ENCODE measurements at regions not wholly inside any gene's neighbourhood (a gene's known extent, or its start where the extent isn't known, plus 50 kb on each side); places are given as distances from the start of the nearest gene placed in this dataset.
"Not testable (repeated sequence)": the region's sequence is repeated elsewhere in the genome, so short reads cannot be mapped to it uniquely, and the experiment has no call there.

DNA sequence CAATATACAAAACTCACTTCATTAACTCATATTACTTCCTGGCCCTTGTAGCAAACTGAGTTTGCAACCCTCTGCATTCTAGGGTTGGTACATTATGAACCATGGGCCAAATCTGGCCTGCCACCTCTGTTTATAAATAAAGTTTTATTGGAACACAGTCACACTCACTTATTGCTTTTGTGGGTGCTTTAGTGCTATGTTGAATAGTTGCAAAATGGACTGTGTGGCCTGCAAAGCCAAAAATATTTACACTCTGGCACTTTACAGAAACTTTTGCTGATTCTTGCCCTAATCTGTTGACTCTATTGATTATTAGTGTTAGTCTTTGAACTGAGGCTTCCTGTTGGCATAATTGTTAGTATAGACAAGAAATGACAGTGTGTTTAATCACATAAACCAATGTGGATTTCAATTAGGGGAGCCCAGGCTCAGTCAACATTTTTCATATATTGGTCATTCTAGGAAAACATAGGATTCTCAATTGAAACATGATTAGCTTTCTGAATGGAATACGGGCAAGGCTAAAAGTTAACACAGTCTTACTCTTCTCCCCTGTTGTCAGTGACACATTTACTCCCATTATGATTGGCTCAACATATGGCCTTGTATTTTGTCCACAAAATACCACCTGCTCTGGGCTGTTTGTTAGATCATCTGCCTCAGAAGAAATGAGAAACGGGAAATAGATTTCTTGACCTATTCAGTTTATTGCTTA is 241.9 kb upstream of the ZFP64 start:
- DNase-seq (ENCODE audit: low spot score), result no peak

DNA sequence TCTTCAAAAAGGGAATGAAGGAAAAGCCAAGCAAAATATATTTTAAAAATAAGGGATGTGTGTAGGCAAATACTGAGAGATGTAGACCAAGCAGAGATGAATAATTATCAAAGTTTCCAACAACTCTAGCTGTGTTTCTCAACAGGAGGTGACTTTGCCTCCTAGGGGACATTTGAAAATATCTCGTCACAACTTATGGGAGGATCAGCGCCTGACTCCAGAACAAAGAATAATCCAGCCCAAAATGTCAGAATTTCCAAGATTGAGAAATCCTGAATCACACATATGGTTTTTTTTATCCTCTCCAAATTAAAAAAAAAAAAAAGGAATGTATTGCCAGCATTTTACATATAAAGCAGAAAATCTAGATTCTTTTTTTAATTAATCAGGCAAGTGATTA is 241.2 kb upstream of the ZFP64 start:
- no peak for DNase-seq (ENCODE audit: low spot score)

DNA sequence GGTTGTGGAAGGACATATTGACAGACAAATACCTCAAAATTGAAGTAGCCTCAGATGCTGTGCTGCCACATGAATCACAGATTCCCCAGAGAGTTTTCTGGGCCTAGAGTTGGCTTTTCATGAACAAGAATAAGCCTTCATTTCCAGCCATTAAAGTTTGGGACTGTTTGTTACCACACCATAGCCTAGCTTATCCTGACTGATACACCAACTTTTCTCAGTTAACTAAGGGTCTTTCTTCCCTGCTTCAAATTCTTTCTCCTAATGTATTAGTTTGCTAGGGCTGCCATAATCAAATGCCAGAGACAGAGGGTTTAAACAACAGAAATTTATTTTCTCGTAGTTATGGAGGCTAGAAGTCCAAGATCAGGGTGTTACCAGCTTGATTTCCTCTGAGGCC is 237.4 kb upstream of the ZFP64 start:
- no peak for DNase-seq (ENCODE audit: low spot score)

DNA sequence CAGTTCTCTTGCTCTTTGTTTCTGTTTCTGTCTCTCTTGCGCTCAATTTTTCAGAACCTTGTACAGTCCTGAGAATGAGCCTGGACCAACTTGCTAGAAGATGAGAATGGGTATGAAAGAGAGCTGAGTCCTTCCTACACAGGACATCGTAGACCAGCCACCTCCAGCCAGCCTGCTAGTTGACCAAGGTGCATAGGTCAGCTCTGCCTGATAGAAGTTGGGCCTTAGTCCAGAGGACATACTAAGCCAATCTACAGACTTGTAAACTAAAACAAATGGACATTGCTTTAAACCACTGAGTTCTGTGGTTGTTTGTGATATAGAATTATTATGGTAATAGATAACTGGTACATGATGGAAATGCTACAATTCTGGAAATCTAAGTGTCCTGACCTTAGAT is 236.4 kb upstream of the ZFP64 start:
- DNase-seq (ENCODE audit: low spot score), result no peak

DNA sequence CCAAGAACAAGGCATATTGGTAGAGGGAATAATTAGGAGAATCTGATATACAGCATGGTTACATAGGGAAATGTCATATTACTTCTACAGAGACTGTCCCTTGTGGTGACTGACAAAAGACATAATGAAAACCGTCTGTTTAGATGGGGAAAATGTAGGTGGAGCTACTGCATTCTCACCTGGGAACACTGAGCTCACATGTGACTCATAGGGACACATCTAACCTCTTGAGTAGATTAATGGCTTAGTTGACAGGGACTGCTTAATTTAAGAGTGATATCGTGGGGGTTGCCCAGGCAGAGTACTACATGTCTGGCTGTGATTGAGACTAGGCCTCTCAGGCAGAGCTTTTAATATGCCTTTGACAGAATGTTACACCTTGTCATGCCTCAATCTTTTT is 235.3 kb upstream of the ZFP64 start:
- DNase-seq (ENCODE audit: low spot score), result no peak

DNA sequence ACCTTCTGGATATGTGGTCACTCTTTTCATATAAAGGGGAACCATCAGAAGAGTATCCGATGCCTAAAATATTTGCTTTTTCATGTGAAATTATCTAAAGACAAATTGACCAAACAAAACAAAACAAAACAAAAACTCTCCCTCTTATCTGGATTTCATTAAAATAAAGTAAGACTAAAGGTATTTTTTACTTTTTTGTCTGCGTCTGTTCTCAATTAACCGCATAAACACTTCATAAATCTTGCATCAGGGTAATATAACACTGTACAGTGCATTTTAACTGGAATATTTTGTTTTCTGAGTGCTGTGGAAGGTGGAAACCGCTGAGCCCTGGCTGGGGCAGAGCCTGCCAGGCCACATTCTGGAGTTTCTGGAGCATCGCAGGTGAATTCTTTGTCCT is 234.1 kb upstream of the ZFP64 start:
- DNase-seq (ENCODE audit: low spot score), result no peak

DNA sequence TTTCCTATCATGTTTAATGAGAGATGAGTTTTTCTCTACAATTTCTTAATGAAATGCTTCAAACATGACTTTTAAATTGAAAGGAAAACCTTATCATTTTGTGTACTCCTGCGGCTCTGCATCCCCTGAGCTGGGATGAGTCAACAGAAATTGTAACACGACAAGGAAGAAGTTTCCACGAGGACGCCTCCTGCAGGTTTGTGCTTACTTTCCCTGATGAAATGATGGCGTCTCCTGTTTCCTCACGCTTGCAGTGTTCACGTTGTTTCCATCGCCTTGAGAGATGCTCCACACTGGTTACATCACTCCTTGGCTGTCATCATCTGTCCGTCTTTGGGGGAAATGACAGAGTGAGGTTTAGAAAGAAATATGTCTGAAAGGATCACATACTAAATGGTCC is 233.7 kb upstream of the ZFP64 start:
- no peak for DNase-seq (ENCODE audit: low spot score)

DNA sequence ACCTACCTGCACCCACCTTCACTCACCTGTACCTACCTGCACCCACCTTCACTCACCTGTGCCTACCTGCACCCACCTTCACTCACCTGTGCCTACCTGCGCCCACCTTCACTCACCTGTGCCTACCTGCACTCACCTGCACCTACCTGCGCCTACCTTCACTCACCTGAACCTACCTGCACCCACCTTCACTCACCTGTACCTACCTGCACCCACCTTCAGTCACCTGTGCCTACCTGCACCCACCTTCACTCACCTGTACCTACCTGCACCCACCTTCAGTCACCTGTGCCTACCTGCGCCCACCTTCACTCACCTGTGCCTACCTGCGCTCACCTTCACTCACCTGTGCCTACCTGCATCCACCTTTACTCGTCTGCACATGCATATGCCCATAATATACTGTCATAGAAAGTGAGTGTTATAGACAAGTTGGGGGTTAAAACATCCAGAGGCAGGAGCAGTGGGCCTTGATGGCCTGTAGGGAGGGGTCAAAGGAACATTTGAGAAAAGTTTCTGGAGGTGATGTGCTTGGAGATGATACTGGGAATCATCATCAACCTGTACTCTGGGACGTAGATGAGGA is 232.9 kb upstream of the ZFP64 start:
- DNase-seq (ENCODE audit: low spot score), result not testable (repeated sequence)

DNA sequence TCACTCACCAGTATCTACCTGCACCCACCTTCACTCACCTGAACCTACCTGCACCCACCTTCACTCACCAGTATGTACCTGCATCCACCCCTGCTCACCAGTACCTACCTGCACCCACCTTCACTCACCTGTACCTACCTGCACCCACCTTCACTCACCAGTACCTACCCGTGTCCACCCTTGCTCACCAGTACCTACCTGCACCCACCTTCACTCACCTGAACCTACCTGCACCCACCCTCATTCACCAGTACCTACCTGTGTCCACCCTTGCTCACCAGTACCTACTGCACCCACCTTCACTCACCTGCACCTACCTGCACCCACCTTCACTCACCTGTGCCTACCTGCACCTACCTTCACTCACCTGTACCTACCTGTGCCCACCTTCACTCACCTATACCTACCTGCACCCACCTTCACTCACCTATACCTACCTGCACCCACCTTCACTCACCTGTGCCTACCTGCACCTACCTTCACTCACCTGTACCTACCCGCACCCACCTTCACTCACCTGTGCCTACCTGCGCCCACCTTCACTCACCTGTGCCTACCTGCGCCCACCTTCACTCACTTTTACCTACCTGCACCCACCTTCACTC is 232.1 kb upstream of the ZFP64 start:
- not testable (repeated sequence) for DNase-seq (ENCODE audit: low spot score)

DNA sequence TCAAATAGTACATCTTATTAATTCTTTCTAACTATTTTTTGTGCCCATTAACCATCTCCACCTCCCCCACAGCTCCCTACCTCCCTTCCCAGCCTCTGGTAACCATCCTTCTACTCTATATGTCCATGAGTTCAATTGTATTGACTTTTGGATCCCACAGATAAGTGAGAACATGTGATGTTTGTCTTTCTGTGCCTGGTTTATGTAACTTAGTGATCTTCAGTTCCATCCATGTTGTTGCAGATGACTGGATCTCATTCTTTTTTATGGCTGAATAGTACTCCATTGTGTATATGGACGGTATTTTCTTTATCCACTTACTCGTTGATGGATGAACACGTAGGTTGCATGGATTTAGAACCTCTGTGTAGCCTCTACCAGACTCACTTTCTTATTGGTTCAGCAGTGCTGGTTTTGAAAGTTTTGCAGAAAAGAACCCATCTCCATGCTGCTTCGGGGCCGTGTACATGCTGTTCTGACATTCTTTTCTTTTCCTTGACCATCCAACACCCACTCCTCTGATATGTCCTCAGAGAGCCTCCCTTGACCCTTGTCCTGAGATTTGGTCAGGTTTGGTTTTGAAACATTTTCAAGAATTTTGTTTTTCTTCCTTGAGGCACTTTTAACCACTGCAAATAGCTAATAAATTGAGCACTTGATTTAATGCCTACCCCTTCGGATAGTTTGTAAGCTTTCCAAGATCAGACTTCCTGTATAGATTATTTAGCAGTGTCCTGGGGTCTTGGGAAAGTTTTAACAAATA is 231.2 kb upstream of the ZFP64 start:
- no peak for DNase-seq (ENCODE audit: low spot score)

DNA sequence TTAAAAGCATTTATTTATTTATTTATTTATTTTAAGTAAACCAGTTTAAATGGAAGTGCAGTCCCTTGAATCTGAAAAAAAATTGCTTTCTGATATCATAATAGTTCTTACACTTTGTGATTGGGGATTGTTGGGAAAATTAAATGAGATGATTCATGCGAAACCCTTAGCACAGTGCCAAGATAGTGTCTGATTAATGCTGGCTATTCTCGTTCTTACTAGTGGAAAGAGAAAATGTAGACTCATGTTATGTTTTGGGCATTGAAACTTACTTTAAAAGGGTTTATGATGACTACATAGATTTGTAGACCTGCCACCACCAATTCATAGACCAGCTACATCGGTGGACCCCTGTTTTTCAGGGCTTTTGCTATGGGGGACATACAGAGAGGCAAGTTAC is 229.2 kb upstream of the ZFP64 start:
- no peak for DNase-seq (ENCODE audit: low spot score)

DNA sequence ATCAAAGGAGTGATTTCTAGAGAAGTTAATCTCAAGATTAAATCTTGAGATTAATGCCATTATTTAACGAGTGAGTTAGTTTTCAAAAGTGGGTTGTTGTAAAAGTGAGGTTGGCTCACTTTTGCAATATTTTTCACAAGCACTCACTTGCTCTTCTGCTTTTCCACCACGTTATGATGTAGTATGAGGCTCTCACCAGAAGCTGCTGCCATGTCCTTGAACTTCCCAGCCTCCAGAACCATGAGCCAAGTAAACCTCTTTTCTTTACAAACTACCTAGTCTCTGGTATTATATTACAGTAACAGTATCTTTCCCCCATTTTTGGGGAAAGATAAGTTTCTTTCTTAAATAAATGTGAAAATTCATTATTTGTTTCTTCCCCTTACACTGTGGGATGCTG is 227.6 kb upstream of the ZFP64 start:
- DNase-seq (ENCODE audit: low spot score), result no peak

DNA sequence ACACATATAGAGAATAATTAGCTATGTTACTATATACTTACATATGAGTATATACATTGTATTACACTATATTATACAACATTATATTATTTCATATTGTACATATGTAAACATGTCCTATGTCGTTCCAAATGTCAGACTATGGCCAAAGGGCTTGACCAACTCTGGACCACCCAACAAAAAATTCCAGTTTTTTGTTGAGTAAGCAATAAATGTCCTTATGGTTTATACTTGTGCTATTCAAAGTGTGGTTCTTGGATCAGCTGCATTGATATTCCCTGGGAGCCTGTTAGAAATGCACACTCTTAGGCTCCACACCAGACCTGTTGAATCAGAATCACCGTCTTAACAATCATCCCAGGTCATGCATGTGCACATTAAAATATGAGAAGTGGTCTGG is 225.4 kb upstream of the ZFP64 start:
- no peak for DNase-seq (ENCODE audit: low spot score)

DNA sequence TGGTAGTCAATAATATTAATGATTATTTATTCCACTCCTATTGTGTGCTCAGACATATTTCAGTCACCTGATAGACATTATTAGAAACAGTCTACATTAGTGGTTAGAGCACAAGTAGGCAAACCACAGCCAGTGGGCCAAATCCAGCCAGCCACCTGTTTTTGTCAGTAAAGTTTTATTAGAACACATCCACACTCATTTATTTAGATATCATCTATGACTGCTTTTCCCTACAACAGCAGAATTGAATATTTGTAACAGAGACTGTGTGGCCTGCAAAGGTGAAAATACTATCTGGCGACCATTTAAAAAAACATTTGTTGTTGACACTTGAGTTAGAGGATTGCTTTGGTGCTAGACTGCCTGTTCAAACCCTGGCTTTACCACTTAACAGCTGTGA is 220.0 kb upstream of the ZFP64 start:
- DNase-seq (ENCODE audit: low spot score), result no peak

DNA sequence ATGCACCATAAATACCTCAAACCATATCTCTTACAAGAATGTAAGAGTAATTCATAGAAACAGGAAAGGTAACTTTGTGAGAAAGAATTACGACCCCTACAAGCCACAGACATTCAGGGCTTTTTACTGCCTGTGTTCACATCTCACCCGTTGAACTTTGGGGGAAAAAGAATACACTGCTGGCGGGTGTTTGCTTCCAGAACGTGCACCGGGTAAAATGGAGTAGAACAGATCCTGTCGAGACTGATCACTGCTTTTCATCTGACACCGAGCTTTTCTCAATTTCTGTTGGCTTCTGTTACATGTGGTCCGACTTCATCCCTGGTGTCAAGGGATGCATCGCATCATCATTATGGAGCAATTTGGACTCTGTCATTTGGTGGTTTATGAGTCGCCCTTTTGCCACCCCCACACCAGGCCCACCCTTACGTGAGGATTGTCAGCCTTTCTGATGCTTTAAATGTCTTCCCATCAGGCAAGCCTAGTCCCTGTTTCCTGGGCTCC is 219.2 kb upstream of the ZFP64 start:
- no peak for DNase-seq (ENCODE audit: low spot score)

DNA sequence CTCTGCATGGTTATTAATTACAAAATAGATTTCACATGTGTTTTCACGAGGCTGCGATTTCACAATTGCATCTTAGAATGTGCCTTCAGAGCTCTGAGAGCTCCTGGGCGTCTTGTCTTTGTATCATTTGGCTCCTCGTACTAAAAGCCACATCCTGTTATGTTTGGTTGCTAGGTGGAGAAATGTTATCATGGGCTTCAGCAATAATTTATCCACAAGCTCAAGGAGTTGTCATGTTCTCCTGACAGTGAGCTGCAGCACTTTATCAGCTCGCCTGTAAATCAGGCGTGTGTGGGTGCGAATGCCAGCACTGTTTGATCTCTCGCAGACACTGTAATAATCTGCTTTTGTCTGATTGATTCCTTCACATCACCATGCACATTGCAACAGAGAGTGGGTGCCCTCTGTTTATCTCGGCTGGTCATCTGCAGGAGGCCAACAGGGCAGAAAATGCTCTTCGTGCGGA is 218.6 kb upstream of the ZFP64 start:
- no peak for DNase-seq (ENCODE audit: low spot score)

DNA sequence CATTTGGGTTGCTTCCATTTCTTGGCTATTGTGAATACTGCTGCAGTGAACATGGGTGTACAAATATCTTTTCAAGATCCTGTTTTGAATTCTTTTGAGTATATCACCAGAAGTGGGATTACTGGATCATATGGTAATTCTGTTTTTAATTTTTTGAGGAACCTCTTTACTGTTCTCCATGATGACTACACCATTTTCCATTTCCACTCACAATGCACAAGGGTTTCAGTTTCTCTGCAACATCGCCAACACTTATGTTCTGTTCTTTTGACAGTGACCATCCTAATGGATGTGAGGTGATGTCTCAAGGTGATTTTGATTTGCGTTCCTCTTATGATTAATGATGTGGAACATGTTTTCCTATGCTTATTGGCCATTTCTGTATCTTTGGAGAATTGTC is 214.4 kb upstream of the ZFP64 start:
- DNase-seq (ENCODE audit: low spot score), result no peak

DNA sequence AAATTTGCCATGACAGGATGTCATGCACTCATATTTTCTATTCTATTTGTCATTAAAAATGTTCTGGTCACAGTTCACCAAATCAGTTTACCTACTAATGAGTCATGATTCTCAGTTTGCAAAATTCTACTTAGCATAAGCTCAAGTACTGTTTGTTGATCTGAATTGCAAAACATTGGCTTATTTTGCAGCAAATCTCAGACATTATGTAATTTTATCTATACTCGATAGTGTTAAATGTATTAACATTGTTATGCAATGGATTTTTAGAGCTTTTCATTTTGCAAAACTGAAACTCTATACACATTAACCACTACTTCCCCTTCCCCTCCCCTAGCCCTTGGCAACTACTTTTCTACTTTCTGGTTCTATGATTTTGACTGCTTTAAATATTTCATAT is 213.8 kb upstream of the ZFP64 start:
- DNase-seq (ENCODE audit: low spot score), result no peak

DNA sequence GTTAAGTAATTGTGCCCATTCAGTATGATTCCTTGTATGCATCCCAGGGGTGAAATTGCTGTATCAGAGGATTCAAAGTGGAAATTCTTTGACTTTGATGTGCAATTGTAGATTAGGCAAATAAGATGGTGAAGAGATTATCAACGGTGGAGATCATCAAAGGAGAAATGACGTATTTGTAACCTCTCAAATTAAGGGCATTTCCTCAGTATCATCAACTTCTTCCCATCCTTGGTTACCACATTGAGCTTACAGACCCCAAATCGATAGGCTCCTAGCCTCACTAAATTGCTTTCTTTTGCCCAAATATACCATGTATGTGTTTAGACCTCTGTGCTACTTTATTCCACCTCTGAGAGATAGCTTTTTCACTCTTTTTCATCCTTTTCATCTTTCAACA is 213.1 kb upstream of the ZFP64 start:
- no peak for DNase-seq (ENCODE audit: low spot score)

DNA sequence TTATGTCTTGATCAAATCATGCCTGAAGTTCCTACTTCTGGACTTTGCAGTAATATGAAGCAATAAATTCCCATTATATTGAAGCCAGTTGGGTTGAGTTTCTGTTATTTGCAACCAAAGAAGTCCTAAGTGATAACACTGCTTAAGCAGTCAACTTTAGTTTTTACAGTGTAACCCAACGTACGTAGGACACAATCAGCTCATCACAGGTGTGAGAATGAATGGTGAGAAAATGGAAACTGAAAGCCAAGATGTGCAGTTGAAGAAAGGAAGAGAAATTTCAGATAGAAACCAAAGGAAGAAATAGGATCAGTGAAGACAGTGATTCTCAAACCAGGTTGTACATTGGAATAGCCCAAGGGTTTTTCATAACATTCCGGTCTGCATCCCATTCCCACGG is 211.4 kb upstream of the ZFP64 start:
- no peak for DNase-seq (ENCODE audit: low spot score)

DNA sequence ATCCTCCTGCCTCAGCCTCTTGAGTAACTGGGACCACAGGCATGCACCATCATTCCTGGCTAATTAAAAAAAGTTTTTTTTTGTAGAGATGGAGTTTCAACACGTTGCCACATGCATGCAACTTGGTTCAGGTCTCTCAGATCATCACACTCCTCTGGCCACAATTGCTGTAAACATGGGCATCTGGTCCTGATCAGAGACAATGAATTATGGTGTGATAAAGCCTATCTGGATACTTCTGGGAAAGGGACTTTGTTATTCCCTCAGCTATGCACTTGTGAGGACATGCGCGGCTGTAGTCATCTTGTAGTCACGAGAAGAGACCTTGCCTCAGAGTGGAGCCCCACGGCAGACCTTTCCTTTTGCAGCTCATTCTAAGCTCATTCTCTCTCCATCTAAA is 210.9 kb upstream of the ZFP64 start:
- no peak for DNase-seq (ENCODE audit: low spot score)

DNA sequence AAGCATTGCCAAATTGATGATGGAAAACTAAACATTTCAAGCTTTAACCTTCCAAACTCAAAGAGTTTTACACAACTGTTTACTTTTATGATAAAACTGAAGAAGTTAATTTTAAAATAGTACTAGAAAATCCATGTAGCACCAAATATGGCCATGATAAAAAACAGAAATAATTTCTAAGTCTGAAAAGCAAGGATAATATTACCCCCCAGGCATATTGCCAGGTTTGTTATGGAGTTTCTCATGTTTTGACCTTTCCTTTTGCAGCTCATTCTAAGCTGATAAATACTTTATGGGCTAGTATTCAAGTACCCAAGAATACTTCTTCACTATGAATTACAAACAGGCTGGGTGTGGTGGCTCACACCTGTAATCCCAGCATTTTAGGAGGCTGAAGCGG is 209.9 kb upstream of the ZFP64 start:
- no peak for DNase-seq (ENCODE audit: low spot score)

DNA sequence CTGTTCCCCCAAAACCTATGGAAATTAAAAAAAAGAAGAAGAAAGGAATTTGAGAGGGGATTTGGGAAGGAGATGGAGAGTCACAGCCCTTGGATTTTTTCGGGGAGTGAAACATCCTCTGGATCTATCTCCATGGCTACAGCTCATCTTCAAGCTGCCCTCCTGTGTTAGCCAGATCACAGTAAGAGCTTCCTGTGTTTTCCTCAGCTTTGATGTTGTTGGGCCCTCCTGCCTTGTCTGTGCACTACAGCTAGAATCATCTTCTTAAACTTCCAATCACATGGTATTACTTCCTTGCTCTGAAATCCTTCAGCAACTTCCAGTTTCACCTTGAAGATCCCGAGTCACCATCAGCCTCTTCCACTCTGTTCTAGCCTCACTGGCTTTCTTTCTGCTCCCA is 207.8 kb upstream of the ZFP64 start:
- DNase-seq (ENCODE audit: low spot score), result no peak
